Endothelial cell of umbilical vein (primary cell): ENCODE measurements at regions not wholly inside any gene's neighbourhood (a gene's known extent, or its start where the extent isn't known, plus 50 kb on each side); places are given as distances from the start of the nearest gene placed in this dataset.

Experiments
- BruUV-seq: library from RNA; stranded (reverse); fragments of 400-500 nt; replicated peaks from 2 replicates; lab custom pipeline; 2021; lab: Mats Ljungman, UMichigan
- CTCF ChIA-PET: fragments of 300-600, 350-600 bp; sonication (Branson Sonifier 250); formaldehyde crosslinking; loops from one replicate; lab custom pipeline; 2021; ENCODE audit warnings: antibody characterized with exemption, inconsistent platforms; lab: Charles Lee
- POLR2A ChIA-PET: fragments of 300-600, 350-600 bp; sonication (Branson Sonifier 250); formaldehyde crosslinking; loops from one replicate; lab custom pipeline; 2021; ENCODE audit warnings: antibody characterized with exemption, inconsistent platforms; lab: Charles Lee
- DNase-seq: peaks from one replicate; pipeline ENCODE4 v3.0.0-alpha.2; 2011; ENCODE audit warnings: low read depth, low spot score
- FAIRE-seq: peaks from 2 replicates; lab custom pipeline; 2011; peaks lifted over from hg19 to GRCh38; lab: Jason Lieb, UNC
- H2AFZ ChIP-seq: 2 replicates; pipeline ENCODE4 v1.6.0; 2012; ENCODE audit warnings: low read depth, low read length, control low read depth, inconsistent platforms
- H3K27ac ChIP-seq: 2 replicates; pipeline ENCODE4 v1.5.1; 2011; ENCODE audit warnings: low read depth, mild to moderate bottlenecking, control low read depth, low read length, moderate library complexity; ENCODE audit not compliant: insufficient read depth
- H3K27me3 ChIP-seq, 2 experiments: 2 replicates each; pipeline versions ENCODE4 v1.6.0 to v1.6.1; 2011; ENCODE audit warnings: low read length in 2 of 2, mixed read lengths in 1 of 2; ENCODE audit not compliant: control insufficient read depth in 2 of 2, insufficient read depth in 2 of 2
- H3K36me3 ChIP-seq, 2 experiments: 2 replicates in 1 of 2; 3 replicates in 1 of 2; pipeline ENCODE4 v1.5.1; 2011; ENCODE audit warnings: low read length in 2 of 2, mild to moderate bottlenecking in 1 of 2, moderate library complexity in 1 of 2; ENCODE audit not compliant: control insufficient read depth in 2 of 2, insufficient read depth in 2 of 2; ENCODE audit errors: extremely low read depth in 1 of 2
- H3K4me1 ChIP-seq: 3 replicates; pipeline ENCODE4 v1.5.1; 2011; ENCODE audit warnings: mild to moderate bottlenecking, low read length; ENCODE audit not compliant: control insufficient read depth, insufficient read depth; ENCODE audit errors: extremely low read depth
- H3K4me2 ChIP-seq: 2 replicates; pipeline ENCODE4 v1.6.1; 2011; ENCODE audit warnings: low read length, control low read depth, mixed read lengths; ENCODE audit not compliant: insufficient read depth
- H3K4me3 ChIP-seq, 3 experiments: fragments of 200-600 bp in 1 of 3; sonication (generic), shearing (Covaris generic) in 1 of 3; replicated peaks in 1 of 3; 2 replicates each; pipeline ENCODE4 v1.5.1; 2011 to 2016; ENCODE audit warnings: control low read depth in 3 of 3, low read length in 3 of 3, mild to moderate bottlenecking in 2 of 3, inconsistent platforms in 1 of 3, low read depth in 1 of 3, moderate library complexity in 1 of 3; ENCODE audit not compliant: insufficient read depth in 1 of 3
- H3K79me2 ChIP-seq: 2 replicates; pipeline ENCODE4 v1.6.0; 2012; ENCODE audit warnings: low read length, inconsistent platforms; ENCODE audit not compliant: control insufficient read depth, insufficient read depth
- H3K9ac ChIP-seq: replicated peaks from 2 replicates; pipeline ENCODE3; 2011; ENCODE audit warnings: low read length, control low read depth; ENCODE audit not compliant: insufficient read depth; ENCODE audit errors: extremely low read depth
- H3K9me1 ChIP-seq: replicated peaks from 3 replicates; pipeline ENCODE4 v1.6.0; 2011; ENCODE audit warnings: mild to moderate bottlenecking, low read length; ENCODE audit not compliant: control insufficient read depth, insufficient read depth; ENCODE audit errors: extremely low read depth
- H3K9me3 ChIP-seq: replicated peaks from 2 replicates; pipeline ENCODE4 v1.5.1; 2012; ENCODE audit warnings: low read length, inconsistent platforms; ENCODE audit not compliant: control insufficient read depth, insufficient read depth
- H4K20me1 ChIP-seq: replicated peaks from 2 replicates; pipeline ENCODE3; 2011; ENCODE audit warnings: mild to moderate bottlenecking, low read length; ENCODE audit not compliant: control insufficient read depth, insufficient read depth; ENCODE audit errors: extremely low read depth
- EZH2 ChIP-seq: IDR thresholded peaks from 2 replicates; pipeline ENCODE4 v1.6.1; 2012; ENCODE audit warnings: borderline replicate concordance, low read depth, mild to moderate bottlenecking, moderate library complexity, low read length, inconsistent platforms; ENCODE audit not compliant: severe bottlenecking
- FOS ChIP-seq: IDR thresholded peaks from 2 replicates; pipeline ENCODE4 v1.6.1; 2011; ENCODE audit warnings: mild to moderate bottlenecking, low read length, moderate library complexity, borderline replicate concordance; ENCODE audit not compliant: insufficient read depth
- GATA2 ChIP-seq: IDR thresholded peaks from 2 replicates; pipeline ENCODE4 v1.7.0; 2011; ENCODE audit warnings: low read depth, mild to moderate bottlenecking, moderate library complexity, mixed read lengths, low read length; ENCODE audit not compliant: insufficient read length, insufficient read depth
- JUN ChIP-seq: IDR thresholded peaks from 2 replicates; pipeline ENCODE4 v1.6.1; 2011; ENCODE audit warnings: borderline replicate concordance, low read depth; ENCODE audit not compliant: insufficient read length, insufficient read depth
- MYC ChIP-seq: IDR thresholded peaks from one replicate; pipeline ENCODE4 v1.6.1; 2011; ENCODE audit warnings: mild to moderate bottlenecking, low read depth, low read length
- POLR2A ChIP-seq: IDR thresholded peaks from 2 replicates; pipeline ENCODE4 v1.6.1; 2012; ENCODE audit warnings: low read depth, mild to moderate bottlenecking, control low read depth, low read length
- POLR2AphosphoS5 ChIP-seq: IDR thresholded peaks from 2 replicates; pipeline ENCODE4 v1.6.1; 2012; ENCODE audit warnings: low read depth, mild to moderate bottlenecking, control low read depth, low read length, moderate library complexity; ENCODE audit not compliant: insufficient read depth
- dilution Hi-C: fragments of 300-500 bp; cut with MboI; formaldehyde crosslinking; loops from one replicate; pipeline ENCODE4 v1.15.0; 2019; ENCODE audit warnings: low sequenced_read_pairs; ENCODE audit not compliant: extremely low pct_ligation_motif_present
- intact Hi-C: fragments of 100-400 bp; cut with micrococcal nuclease; formaldehyde crosslinking; loops from one replicate; pipeline ENCODE4 v1.10.0; 2022
- TF ChIP-seq, protein P1 (sequence below): IDR thresholded peaks from 2 replicates; pipeline ENCODE4 v1.6.1; 2011; ENCODE audit not compliant: insufficient read depth, insufficient read length
- TF ChIP-seq, protein P2 (sequence below), 2 donors: IDR thresholded peaks; 1 replicate in 1 of 2; 2 replicates in 1 of 2; pipeline ENCODE4 v1.5.1; 2011; ENCODE audit warnings: low read length in 2 of 2, mild to moderate bottlenecking in 2 of 2, moderate library complexity in 2 of 2, control low read depth in 1 of 2, inconsistent platforms in 1 of 2, low read depth in 1 of 2; ENCODE audit not compliant: insufficient read depth in 1 of 2; ENCODE audit errors: extremely low read depth in 1 of 2

DNA sequence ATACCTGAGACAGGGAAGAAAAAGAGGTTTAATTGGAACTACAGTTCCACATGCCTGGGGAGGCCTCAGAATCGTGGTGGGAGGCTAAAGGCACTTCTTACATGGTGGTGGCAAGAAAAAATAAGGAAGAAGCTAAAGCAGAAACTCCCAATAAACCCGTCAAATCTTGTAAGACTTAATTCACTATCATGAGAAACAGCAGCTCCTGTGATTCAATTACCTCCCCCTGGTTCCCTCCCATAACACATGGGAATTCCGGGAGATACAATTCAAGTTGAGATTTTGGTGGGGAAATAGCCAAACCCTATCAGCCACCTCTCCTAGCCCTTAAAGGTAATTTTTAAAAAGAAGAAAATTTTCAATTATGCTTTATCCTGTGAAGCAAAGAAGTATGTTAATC lies 728.8 kb downstream of the RNF144A start:
- Histone ChIP-seq H4K20me1 (no peaks in the 10 kb centered on the region), H3K9me1 (no peaks in the 10 kb centered on the region), H3K36me3 (no peaks in the 10 kb centered on the region), H3K4me2 (no peak overlapping the region), H3K4me1 (no peaks in the 10 kb centered on the region), H3K9ac (no peak overlapping the region), H3K27me3 (no peaks in the 10 kb centered on the region), H3K79me2 (no peaks in the 10 kb centered on the region), H3K27ac (no peak overlapping the region), H3K9me3 (no peaks in the 10 kb centered on the region), H3K4me3 (no peak overlapping the region), H2AFZ (no peak overlapping the region)
- intact Hi-C loops (no loop called here), dilution Hi-C loops (no loop called here)
- POLR2A ChIA-PET: no interaction called here
- DNase-seq (no peak), FAIRE-seq (no peak)
- CTCF ChIA-PET: no interaction called here
- no TSS peak for BruUV-seq
- TF ChIP-seq POLR2A: no peak
- no peak for TF ChIP-seq POLR2AphosphoS5
- no peak for TF ChIP-seq JUN
- TF ChIP-seq, protein P1, sequence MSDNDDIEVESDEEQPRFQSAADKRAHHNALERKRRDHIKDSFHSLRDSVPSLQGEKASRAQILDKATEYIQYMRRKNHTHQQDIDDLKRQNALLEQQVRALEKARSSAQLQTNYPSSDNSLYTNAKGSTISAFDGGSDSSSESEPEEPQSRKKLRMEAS: no peak

DNA sequence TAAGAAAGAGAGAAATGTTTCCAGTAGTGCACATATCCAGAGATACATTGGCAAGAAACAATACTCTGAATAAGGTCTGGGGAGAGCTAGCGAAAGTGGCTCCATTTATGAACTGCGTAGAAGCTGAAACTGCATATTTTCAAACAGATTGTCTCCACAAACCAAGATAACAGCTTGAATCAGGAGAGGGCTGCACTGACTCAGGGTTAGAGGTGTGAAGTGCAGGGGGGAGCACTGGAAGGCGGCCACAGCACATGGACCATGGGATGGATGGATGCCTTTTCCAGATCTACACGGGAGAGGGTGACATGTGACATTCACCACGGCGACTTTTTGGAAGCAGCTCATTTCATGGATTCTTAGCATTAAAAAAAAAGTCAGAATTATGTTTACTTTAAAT lies 729.4 kb downstream of the RNF144A start:
- Histone ChIP-seq H3K4me1 (no peaks in the 10 kb centered on the region), H3K27me3 (no peaks in the 10 kb centered on the region), H3K9ac (no peak overlapping the region), H4K20me1 (no peaks in the 10 kb centered on the region), H3K36me3 (no peaks in the 10 kb centered on the region), H3K4me2 (no peak overlapping the region), H2AFZ (no peak overlapping the region), H3K4me3 (no peak overlapping the region), H3K27ac (no peak overlapping the region), H3K9me3 (no peaks in the 10 kb centered on the region), H3K9me1 (no peaks in the 10 kb centered on the region), H3K79me2 (no peaks in the 10 kb centered on the region)
- no TSS peak for BruUV-seq
- no peak for DNase-seq
- ChIA-PET CTCF (no interaction called here), POLR2A (no interaction called here)
- TF ChIP-seq, protein P1: no peak
- no peak for TF ChIP-seq FOS
- TF ChIP-seq JUN: no peak
- TF ChIP-seq EZH2: no peak
- no peak for TF ChIP-seq GATA2
- no peak for TF ChIP-seq POLR2A
- no peak for TF ChIP-seq POLR2AphosphoS5
- TF ChIP-seq, protein P2, sequence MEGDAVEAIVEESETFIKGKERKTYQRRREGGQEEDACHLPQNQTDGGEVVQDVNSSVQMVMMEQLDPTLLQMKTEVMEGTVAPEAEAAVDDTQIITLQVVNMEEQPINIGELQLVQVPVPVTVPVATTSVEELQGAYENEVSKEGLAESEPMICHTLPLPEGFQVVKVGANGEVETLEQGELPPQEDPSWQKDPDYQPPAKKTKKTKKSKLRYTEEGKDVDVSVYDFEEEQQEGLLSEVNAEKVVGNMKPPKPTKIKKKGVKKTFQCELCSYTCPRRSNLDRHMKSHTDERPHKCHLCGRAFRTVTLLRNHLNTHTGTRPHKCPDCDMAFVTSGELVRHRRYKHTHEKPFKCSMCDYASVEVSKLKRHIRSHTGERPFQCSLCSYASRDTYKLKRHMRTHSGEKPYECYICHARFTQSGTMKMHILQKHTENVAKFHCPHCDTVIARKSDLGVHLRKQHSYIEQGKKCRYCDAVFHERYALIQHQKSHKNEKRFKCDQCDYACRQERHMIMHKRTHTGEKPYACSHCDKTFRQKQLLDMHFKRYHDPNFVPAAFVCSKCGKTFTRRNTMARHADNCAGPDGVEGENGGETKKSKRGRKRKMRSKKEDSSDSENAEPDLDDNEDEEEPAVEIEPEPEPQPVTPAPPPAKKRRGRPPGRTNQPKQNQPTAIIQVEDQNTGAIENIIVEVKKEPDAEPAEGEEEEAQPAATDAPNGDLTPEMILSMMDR (IDR thresholded peaks at IDR 0.05; ENCODE audit: extremely low read depth in 1 of 2, insufficient read depth in 1 of 2, low read depth in 1 of 2, low read length in 2 of 2): no peak
- no peak for TF ChIP-seq MYC
- no peak for FAIRE-seq
- intact Hi-C loops (no loop called here), dilution Hi-C loops (no loop called here)
